ENCODE measurements at regions not wholly inside any gene's neighbourhood (a gene's known extent, or its start where the extent isn't known, plus 50 kb on each side); places are given as distances from the start of the nearest gene placed in this dataset.

DNA sequence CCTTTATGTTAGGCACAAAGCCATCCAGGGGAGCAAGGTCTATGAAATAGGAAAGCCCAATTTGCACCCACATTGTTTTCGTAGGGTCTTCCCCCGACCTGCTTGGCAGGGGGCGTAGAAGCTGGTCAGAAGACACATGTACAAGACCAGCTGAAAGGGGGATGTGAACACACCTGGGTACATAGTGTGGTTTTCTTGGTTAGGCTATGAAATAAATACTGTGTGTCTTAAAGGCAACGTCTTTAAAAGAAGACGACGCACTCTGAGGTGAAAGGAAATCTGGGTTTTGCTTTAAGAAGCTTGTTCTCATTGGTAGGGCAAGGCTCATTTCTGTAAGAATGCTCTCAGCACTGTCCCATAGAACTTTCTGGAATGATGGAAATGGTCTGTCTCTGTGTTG is 60.0 kb upstream of the KLF7 start:
- no peak for DNase-seq
- intact Hi-C loops (cut with DNase I): loop anchor here in 4 of 10 donors (2.0 to 10.0 kb wide), 4 partner anchors 58 to 249 kb away; partner anchors contain the start of gene KLF7 (in 2 of the 4)

DNA sequence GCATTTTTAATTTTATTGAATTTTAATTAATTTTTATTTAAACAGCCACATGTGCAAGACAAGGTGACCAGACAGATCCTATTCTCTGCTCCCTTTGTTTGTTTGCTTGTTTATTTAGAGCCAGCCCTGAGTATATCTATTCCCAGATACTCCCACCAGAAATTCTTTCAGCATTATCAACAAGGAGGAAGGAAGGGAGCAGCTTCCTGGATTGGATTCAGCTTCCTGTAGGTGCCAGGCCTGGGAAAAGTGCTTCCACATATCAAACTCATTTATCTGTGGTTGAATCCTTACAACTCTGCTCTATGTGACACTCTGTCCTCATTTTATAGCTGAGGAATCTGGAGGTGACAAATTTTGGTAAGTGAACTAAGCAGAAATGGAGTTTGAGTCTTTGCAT is 60.5 kb upstream of the KLF7 start:
- intact Hi-C loops (cut with DNase I): loop anchor here in 4 of 10 donors (2.0 to 10.0 kb wide), 4 partner anchors 59 to 249 kb away; partner anchors contain the start of gene KLF7 (in 2 of the 4)
- TF ChIP-seq POLR2A (IDR thresholded peaks at IDR 0.05): no peak
- ATAC-seq: peak in 2 of 4 donors; percentile 14 to 29
- H3K9me3 ChIP-seq: no peaks in the 10 kb centered on the region
- no peaks in the 10 kb centered on the region for H3K27me3 ChIP-seq
- H3K4me3 ChIP-seq: no peak overlapping the region
- no peaks in the 10 kb centered on the region for H3K36me3 ChIP-seq
- H3K27ac ChIP-seq: peak overlapping the region in 8 of 12 donors; percentile 4 to 69 (median 28)
- no peak for DNase-seq
- peaks cover 0 to 57% (median 27%) of the 10 kb centered on the region in 12 donors for H3K4me1 ChIP-seq

More for the DNA sequence above, 60.0 kb upstream of the KLF7 start:
- H3K4me1 ChIP-seq: peaks cover 0 to 52% (median 26%) of the 10 kb centered on the region in 12 donors
- peak overlapping the region in 6 of 12 donors; percentile 4 to 49 (median 26) for H3K27ac ChIP-seq
- ATAC-seq: no peak
- TF ChIP-seq, protein P1, sequence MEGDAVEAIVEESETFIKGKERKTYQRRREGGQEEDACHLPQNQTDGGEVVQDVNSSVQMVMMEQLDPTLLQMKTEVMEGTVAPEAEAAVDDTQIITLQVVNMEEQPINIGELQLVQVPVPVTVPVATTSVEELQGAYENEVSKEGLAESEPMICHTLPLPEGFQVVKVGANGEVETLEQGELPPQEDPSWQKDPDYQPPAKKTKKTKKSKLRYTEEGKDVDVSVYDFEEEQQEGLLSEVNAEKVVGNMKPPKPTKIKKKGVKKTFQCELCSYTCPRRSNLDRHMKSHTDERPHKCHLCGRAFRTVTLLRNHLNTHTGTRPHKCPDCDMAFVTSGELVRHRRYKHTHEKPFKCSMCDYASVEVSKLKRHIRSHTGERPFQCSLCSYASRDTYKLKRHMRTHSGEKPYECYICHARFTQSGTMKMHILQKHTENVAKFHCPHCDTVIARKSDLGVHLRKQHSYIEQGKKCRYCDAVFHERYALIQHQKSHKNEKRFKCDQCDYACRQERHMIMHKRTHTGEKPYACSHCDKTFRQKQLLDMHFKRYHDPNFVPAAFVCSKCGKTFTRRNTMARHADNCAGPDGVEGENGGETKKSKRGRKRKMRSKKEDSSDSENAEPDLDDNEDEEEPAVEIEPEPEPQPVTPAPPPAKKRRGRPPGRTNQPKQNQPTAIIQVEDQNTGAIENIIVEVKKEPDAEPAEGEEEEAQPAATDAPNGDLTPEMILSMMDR (IDR thresholded peaks at IDR 0.05): no peak
- TF ChIP-seq POLR2A (IDR thresholded peaks at IDR 0.05): no peak
- H3K36me3 ChIP-seq: no peaks in the 10 kb centered on the region
- no peak overlapping the region for H3K4me3 ChIP-seq
- 68 to 80% (median 76%) methylated on average over 6 of the region's 6 CpGs for WGBS, 4 donors
- no peaks in the 10 kb centered on the region for H3K27me3 ChIP-seq
- H3K9me3 ChIP-seq: no peaks in the 10 kb centered on the region

DNA sequence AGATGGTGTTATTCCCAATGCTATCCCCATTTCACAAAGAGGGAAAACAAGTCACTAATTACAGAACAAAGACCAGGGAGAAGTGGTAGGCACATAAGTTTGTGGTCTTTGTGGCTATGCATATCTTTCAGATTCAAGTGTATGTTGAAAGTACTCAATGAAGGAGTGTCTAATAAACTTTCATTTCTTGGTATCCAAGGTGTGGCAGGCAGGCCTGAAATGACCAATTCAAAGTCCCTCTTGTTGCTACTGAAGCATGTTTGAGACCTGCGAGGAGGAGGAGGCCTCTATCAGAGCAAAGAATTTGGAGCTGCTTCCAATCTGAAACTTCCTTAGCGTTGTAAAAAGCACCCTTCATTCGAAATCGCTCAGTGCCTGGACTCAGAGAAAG is 60.9 kb upstream of the KLF7 start:
- WGBS, 4 donors: 53 to 60% (median 57%) methylated on average over 4 of the region's 4 CpGs
- H3K27me3 ChIP-seq: no peaks in the 10 kb centered on the region
- H3K4me1 ChIP-seq: peaks cover 0 to 59% (median 27%) of the 10 kb centered on the region in 12 donors
- peak overlapping the region in 5 of 12 donors; percentile 9 to 42 (median 31) for H3K4me3 ChIP-seq
- no peaks in the 10 kb centered on the region for H3K36me3 ChIP-seq
- H3K9me3 ChIP-seq: no peaks in the 10 kb centered on the region
- peak overlapping the region in 6 of 12 donors; percentile 12 to 69 (median 20) for H3K27ac ChIP-seq
- TF ChIP-seq POLR2A (IDR thresholded peaks at IDR 0.05): no peak
- TF ChIP-seq, protein P1 (IDR thresholded peaks at IDR 0.05): no peak
- intact Hi-C loops (cut with DNase I): loop anchor here in 4 of 10 donors (2.0 to 10.0 kb wide), 4 partner anchors 59 to 248 kb away; partner anchors contain the start of gene KLF7 (in 2 of the 4)
- no peak for ATAC-seq
- no peak for DNase-seq

DNA sequence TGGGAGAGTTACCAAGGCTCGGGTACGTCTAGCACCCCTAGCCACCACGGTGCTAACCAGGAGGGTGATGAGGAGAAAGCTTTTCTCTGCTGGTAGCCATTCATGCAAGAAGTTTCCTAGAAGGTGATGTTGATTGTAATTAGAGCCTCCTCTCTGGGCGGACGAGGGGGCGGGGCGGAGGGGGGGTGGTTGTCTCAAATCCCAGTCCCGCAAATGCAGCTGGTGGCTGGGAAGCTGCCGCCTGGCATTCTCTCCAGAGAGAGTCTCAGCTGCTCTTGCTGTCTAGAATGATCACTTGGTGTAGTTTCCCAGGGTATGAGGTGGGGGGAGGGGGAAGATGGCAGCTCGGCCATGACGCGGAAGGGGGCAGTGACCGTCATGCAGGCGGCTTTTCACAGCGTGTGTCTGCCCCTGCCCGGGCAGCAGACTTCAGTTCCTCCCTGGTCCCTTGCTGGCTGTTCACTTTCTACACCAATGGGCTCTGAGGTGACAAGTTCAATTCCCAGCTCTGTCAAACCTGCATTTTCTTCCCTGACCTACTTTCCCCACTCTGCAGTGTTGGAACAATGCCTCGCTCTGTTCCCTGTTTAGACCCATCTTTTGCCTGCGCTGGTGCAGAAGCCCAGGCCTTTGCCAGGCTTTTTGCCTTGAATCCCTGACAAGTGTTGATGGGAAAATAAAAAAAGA is 61.5 kb upstream of the KLF7 start:
- DNase-seq: peak in 4 of 5 donors; percentile 12 to 52 (median 38)
- intact Hi-C loops (cut with DNase I): loop anchor here in 4 of 10 donors (2.0 to 10.0 kb wide), 4 partner anchors 60 to 248 kb away; partner anchors contain the start of gene KLF7 (in 2 of the 4)
- 36 to 54% (median 50%) methylated on average over 17 to 18 of the region's 18 CpGs for WGBS, 4 donors
- TF ChIP-seq, protein P1 (IDR thresholded peaks at IDR 0.05): no peak
- no peak for TF ChIP-seq POLR2A (IDR thresholded peaks at IDR 0.05)
- peak overlapping the region in 4 of 12 donors; percentile 12 to 69 (median 28) for H3K27ac ChIP-seq
- peak; percentile 35 to 61 (median 54) for ATAC-seq
- peaks cover 0 to 59% (median 27%) of the 10 kb centered on the region in 12 donors for H3K4me1 ChIP-seq
- H3K9me3 ChIP-seq: no peaks in the 10 kb centered on the region
- H3K36me3 ChIP-seq: no peaks in the 10 kb centered on the region
- peak overlapping the region in 6 of 12 donors; percentile 7 to 42 (median 26) for H3K4me3 ChIP-seq
- no peaks in the 10 kb centered on the region for H3K27me3 ChIP-seq

All from heart left ventricle (tissue), 16 donors.